ENCODE measurements at regions not wholly inside any gene's neighbourhood (a gene's known extent, or its start where the extent isn't known, plus 50 kb on each side); places are given as distances from the start of the nearest gene placed in this dataset.

- ATAC-seq (no peak), DNase-seq (no peak)
- no peaks in the 10 kb centered on the region for H3K9me3 ChIP-seq
- H3K4me3 ChIP-seq = no peak overlapping the region
- TF ChIP-seq CTCF (IDR thresholded peaks at IDR 0.05) = no peak
- intact Hi-C loops (cut with DNase I, micrococcal nuclease) = no loop called here
- H3K4me1 ChIP-seq (ENCODE audit: low read depth) = no peaks in the 10 kb centered on the region
- no peaks in the 10 kb centered on the region for H3K36me3 ChIP-seq (ENCODE audit: low read depth)
These were observed 152.5 kb upstream of the POU3F3 start for GRCh38 chr2:104701411-104701911.

- Histone ChIP-seq H3K4me1 (ENCODE audit: low read depth) (no peaks in the 10 kb centered on the region), H3K36me3 (ENCODE audit: low read depth) (no peaks in the 10 kb centered on the region), H3K4me3 (no peak overlapping the region), H3K9me3 (no peaks in the 10 kb centered on the region)
- DNase-seq (no peak), ATAC-seq (no peak)
- no peak for TF ChIP-seq CTCF (IDR thresholded peaks at IDR 0.05)
- intact Hi-C loops (cut with DNase I, micrococcal nuclease) = no loop called here
These were observed 151.7 kb upstream of the POU3F3 start for GRCh38 chr2:104702031-104702850.

- Histone ChIP-seq H3K9me3 (no peaks in the 10 kb centered on the region), H3K4me1 (ENCODE audit: low read depth) (no peaks in the 10 kb centered on the region), H3K36me3 (ENCODE audit: low read depth) (no peaks in the 10 kb centered on the region), H3K4me3 (no peak overlapping the region)
- ATAC-seq (no peak), DNase-seq (no peak)
- intact Hi-C loops (cut with DNase I, micrococcal nuclease) = no loop called here
- no peak for TF ChIP-seq CTCF (IDR thresholded peaks at IDR 0.05)
These were observed 150.2 kb upstream of the POU3F3 start for GRCh38 chr2:104703669-104704068.

- intact Hi-C loops (cut with DNase I, micrococcal nuclease) = no loop called here
- Histone ChIP-seq H3K36me3 (ENCODE audit: low read depth) (no peaks in the 10 kb centered on the region), H3K4me3 (no peak overlapping the region), H3K4me1 (ENCODE audit: low read depth) (no peaks in the 10 kb centered on the region), H3K9me3 (no peaks in the 10 kb centered on the region)
- DNase-seq (no peak), ATAC-seq (no peak)
- TF ChIP-seq CTCF (IDR thresholded peaks at IDR 0.05) = no peak
These were observed 149.2 kb upstream of the POU3F3 start for GRCh38 chr2:104704496-104705245.

- no peaks in the 10 kb centered on the region for H3K36me3 ChIP-seq (ENCODE audit: low read depth)
- intact Hi-C loops (cut with DNase I, micrococcal nuclease) = no loop called here
- DNase-seq (no peak), ATAC-seq (no peak)
- no peak overlapping the region for H3K4me3 ChIP-seq
- no peak for TF ChIP-seq CTCF (IDR thresholded peaks at IDR 0.05)
- H3K4me1 ChIP-seq (ENCODE audit: low read depth) = no peaks in the 10 kb centered on the region
- no peaks in the 10 kb centered on the region for H3K9me3 ChIP-seq
These were observed 146.9 kb upstream of the POU3F3 start for GRCh38 chr2:104707056-104707455.

All from mucosa of descending colon (tissue), 3 donors.